ENCODE measurements at regions not wholly inside any gene's neighbourhood (a gene's known extent, or its start where the extent isn't known, plus 50 kb on each side); places are given as distances from the start of the nearest gene placed in this dataset.

DNA sequence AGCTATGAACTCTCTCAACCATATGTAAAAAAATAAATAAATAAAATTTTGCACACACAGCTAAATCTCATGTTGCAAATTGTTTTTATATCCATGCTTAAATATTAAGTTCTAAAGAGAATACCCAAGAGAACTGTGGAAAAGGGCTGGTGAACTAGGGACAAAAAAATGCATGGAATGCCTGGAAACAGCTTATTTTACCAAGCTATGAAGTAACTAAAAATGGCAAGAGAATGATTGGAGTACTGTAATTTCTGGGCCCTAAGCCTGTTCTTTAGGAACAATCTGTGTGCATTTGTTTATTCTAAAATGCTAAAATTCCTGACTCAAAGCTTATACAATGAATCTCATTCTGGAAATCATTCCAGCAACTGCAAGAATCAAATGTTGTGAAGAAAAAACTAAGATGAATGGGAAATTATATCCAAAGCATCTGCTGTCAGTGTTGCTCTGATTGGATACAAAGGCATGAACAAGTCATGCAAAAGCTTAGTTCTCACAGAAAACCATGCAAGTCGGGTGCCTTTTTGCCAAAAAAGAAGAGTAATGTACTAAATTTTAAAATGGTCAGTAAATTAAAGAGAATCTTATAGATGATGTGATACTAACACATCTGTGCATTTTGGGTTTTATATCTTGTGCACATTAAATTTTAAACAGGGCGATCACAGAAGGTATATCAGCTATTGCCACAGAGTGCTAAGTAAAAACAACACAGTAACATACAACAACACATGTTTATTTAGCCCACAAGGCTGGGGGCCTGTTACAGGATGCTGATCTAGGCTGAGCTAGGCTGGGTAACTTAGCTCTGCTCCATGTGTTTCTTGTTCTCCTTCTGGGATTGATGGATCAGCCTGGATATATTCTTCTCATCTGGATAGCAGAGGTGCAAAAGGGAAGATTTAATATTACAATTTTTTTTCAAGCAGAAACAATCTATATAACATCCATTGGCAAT, 453.5 kb upstream of the SEMA3A start:
- intact Hi-C loops (cut with DNase I; ENCODE audit: low total_unique reads) = no loop called here

GRCh38 chr7:84642611-84643010, 448.0 kb upstream of the SEMA3A start:
- TF ChIP-seq CTCF (IDR thresholded peaks at IDR 0.05) = no peak
- TF ChIP-seq POLR2A (IDR thresholded peaks at IDR 0.05) = no peak
- no peak overlapping the region for H3K4me3 ChIP-seq
- WGBS, 2 donors = 90 to 92% methylated on average over 3 of the region's 3 CpGs
- intact Hi-C loops (cut with DNase I; ENCODE audit: low total_unique reads) = no loop called here
- DNase-seq = no peak
- H3K9me3 ChIP-seq = no peaks in the 10 kb centered on the region
- no peaks in the 10 kb centered on the region for H3K36me3 ChIP-seq (ENCODE audit: low read depth, missing control alignments)
- no peaks in the 10 kb centered on the region for H3K27me3 ChIP-seq
- no peak overlapping the region for H3K27ac ChIP-seq
- H3K4me1 ChIP-seq = no peaks in the 10 kb centered on the region

More for the DNA sequence above, 453.5 kb upstream of the SEMA3A start:
- TF ChIP-seq POLR2A (IDR thresholded peaks at IDR 0.05) (no peak), CTCF (IDR thresholded peaks at IDR 0.05) (no peak)
- WGBS, 2 donors = 90% methylated on average over 2 of the region's 2 CpGs
- DNase-seq = no peak
- Histone ChIP-seq H3K4me1 (no peaks in the 10 kb centered on the region), H3K36me3 (ENCODE audit: low read depth, missing control alignments) (no peaks in the 10 kb centered on the region), H3K4me3 (no peak overlapping the region), H3K27me3 (no peaks in the 10 kb centered on the region), H3K27ac (no peak overlapping the region), H3K9me3 (no peaks in the 10 kb centered on the region)

DNA sequence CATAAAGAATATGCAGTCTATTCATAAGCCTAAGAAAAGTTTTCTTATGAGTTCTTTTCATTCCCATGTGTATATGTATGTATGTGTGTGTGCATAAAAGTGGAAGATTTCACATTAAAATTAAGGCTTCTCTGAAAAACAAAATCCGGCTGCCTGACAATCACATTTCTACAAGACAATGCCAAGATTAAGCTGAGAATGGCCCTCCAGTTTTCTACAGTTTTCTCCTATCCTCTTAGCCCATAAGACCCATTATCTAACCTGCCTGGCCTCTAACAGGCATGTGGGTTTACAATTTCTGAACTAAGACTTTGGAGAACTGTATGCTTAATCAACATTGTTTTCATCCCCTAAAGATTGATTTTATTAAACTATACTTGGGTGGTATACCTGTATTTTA, 446.0 kb upstream of the SEMA3A start:
- no peak overlapping the region for H3K4me3 ChIP-seq
- H3K36me3 ChIP-seq (ENCODE audit: low read depth, missing control alignments) = no peaks in the 10 kb centered on the region
- H3K27me3 ChIP-seq = no peaks in the 10 kb centered on the region
- no peak for DNase-seq
- TF ChIP-seq CTCF (IDR thresholded peaks at IDR 0.05) = no peak
- no peak for TF ChIP-seq POLR2A (IDR thresholded peaks at IDR 0.05)
- no peak overlapping the region for H3K27ac ChIP-seq
- no peaks in the 10 kb centered on the region for H3K9me3 ChIP-seq
- 83 to 92% methylated on average over 1 of the region's 1 CpG for WGBS, 2 donors
- intact Hi-C loops (cut with DNase I; ENCODE audit: low total_unique reads) = no loop called here
- H3K4me1 ChIP-seq = no peaks in the 10 kb centered on the region

DNA sequence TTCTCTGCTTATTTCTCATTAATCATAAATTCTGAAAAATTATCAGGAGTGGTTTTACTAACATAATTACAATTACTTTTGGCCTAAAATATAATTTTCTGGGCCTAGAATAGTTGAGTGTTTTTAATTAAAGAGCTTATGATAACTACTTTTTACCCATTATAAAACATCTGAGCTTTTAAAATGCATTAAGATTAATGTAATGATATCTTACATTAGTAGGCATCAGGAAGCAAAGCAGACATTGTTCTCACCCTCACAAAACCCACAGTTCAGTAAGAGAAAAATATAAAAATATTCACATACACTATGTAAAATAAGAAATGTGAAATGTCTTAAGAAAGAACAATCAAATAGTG, 443.7 kb upstream of the SEMA3A start:
- TF ChIP-seq POLR2A (IDR thresholded peaks at IDR 0.05) = no peak
- TF ChIP-seq CTCF (IDR thresholded peaks at IDR 0.05) = no peak
- Histone ChIP-seq H3K27me3 (no peaks in the 10 kb centered on the region), H3K4me3 (no peak overlapping the region), H3K27ac (no peak overlapping the region), H3K9me3 (no peaks in the 10 kb centered on the region), H3K36me3 (ENCODE audit: low read depth, missing control alignments) (no peaks in the 10 kb centered on the region), H3K4me1 (no peaks in the 10 kb centered on the region)
- DNase-seq = no peak
- intact Hi-C loops (cut with DNase I; ENCODE audit: low total_unique reads) = no loop called here
